ENCODE measurements at regions not wholly inside any gene's neighbourhood (a gene's known extent, or its start where the extent isn't known, plus 50 kb on each side); places are given as distances from the start of the nearest gene placed in this dataset.

GRCh38 chr9:13689925-13690324 lies 410.4 kb upstream of the MPDZ start:
- TF ChIP-seq SUZ12 (IDR thresholded peaks at IDR 0.05) (no peak), FOXA1 (IDR thresholded peaks at IDR 0.05) (no peak), CTBP1 (IDR thresholded peaks at IDR 0.05; ENCODE audit: borderline replicate concordance) (no peak), HDGF (IDR thresholded peaks at IDR 0.05; ENCODE audit: borderline replicate concordance) (no peak), FOXK2 (IDR thresholded peaks at IDR 0.05) (no peak), TARDBP (IDR thresholded peaks at IDR 0.05) (no peak), SP1 (IDR thresholded peaks at IDR 0.05) (no peak), BHLHE40 (IDR thresholded peaks at IDR 0.05; ENCODE audit: borderline replicate concordance) (no peak), NFRKB (IDR thresholded peaks at IDR 0.05) (no peak), ZNF384 (IDR thresholded peaks at IDR 0.05) (no peak), PKNOX1 (IDR thresholded peaks at IDR 0.05) (no peak), ELF4 (IDR thresholded peaks at IDR 0.05) (no peak), L3MBTL2 (conservative IDR thresholded peaks at IDR 0.05) (no peak), LEF1 (IDR thresholded peaks at IDR 0.05; ENCODE audit: borderline replicate concordance) (no peak), ARNT (IDR thresholded peaks at IDR 0.05) (no peak), FOXM1 (IDR thresholded peaks at IDR 0.05; ENCODE audit: borderline replicate concordance) (no peak)
- POLR2A ChIA-PET: no interaction called here
- CTCF ChIA-PET: no interaction called here
- DNase-seq (ENCODE audit: extremely low spot score): no peak

- DNase-seq (ENCODE audit: extremely low spot score): no peak
- POLR2A ChIA-PET: no interaction called here
- CTCF ChIA-PET: no interaction called here
- no peak for TF ChIP-seq SUZ12 (IDR thresholded peaks at IDR 0.05)
- no peak for TF ChIP-seq TARDBP (IDR thresholded peaks at IDR 0.05)
- TF ChIP-seq HDGF (IDR thresholded peaks at IDR 0.05; ENCODE audit: borderline replicate concordance): no peak
- TF ChIP-seq ARNT (IDR thresholded peaks at IDR 0.05): no peak
- no peak for TF ChIP-seq ELF4 (IDR thresholded peaks at IDR 0.05)
- TF ChIP-seq L3MBTL2 (conservative IDR thresholded peaks at IDR 0.05): no peak
- TF ChIP-seq CTBP1 (IDR thresholded peaks at IDR 0.05; ENCODE audit: borderline replicate concordance): no peak
- no peak for TF ChIP-seq FOXA1 (IDR thresholded peaks at IDR 0.05)
Observed at GRCh38 chr9:13688990-13689600, 409.6 kb upstream of the MPDZ start.

GRCh38 chr9:13688223-13688989 lies 408.9 kb upstream of the MPDZ start:
- POLR2A ChIA-PET: no interaction called here
- no peak for TF ChIP-seq CTBP1 (IDR thresholded peaks at IDR 0.05; ENCODE audit: borderline replicate concordance)
- TF ChIP-seq SUZ12 (IDR thresholded peaks at IDR 0.05): no peak
- no peak for TF ChIP-seq ARNT (IDR thresholded peaks at IDR 0.05)
- no peak for TF ChIP-seq BHLHE40 (IDR thresholded peaks at IDR 0.05; ENCODE audit: borderline replicate concordance)
- no peak for TF ChIP-seq NFRKB (IDR thresholded peaks at IDR 0.05)
- no peak for TF ChIP-seq SP1 (IDR thresholded peaks at IDR 0.05)
- no peak for TF ChIP-seq PKNOX1 (IDR thresholded peaks at IDR 0.05)
- no peak for TF ChIP-seq ZNF384 (IDR thresholded peaks at IDR 0.05)
- TF ChIP-seq ELF4 (IDR thresholded peaks at IDR 0.05): no peak
- no peak for TF ChIP-seq HDGF (IDR thresholded peaks at IDR 0.05; ENCODE audit: borderline replicate concordance)
- no peak for TF ChIP-seq FOXM1 (IDR thresholded peaks at IDR 0.05; ENCODE audit: borderline replicate concordance)
- no peak for TF ChIP-seq FOXK2 (IDR thresholded peaks at IDR 0.05)
- TF ChIP-seq LEF1 (IDR thresholded peaks at IDR 0.05; ENCODE audit: borderline replicate concordance): no peak
- no peak for TF ChIP-seq FOXA1 (IDR thresholded peaks at IDR 0.05)
- CTCF ChIA-PET: no interaction called here
- no peak for DNase-seq (ENCODE audit: extremely low spot score)

- ChIA-PET POLR2A (no interaction called here), CTCF (no interaction called here)
- no peak for DNase-seq (ENCODE audit: extremely low spot score)
- no peak for TF ChIP-seq BHLHE40 (IDR thresholded peaks at IDR 0.05; ENCODE audit: borderline replicate concordance)
- TF ChIP-seq L3MBTL2 (conservative IDR thresholded peaks at IDR 0.05): no peak
- no peak for TF ChIP-seq NFRKB (IDR thresholded peaks at IDR 0.05)
- no peak for TF ChIP-seq TARDBP (IDR thresholded peaks at IDR 0.05)
- TF ChIP-seq LEF1 (IDR thresholded peaks at IDR 0.05; ENCODE audit: borderline replicate concordance): no peak
- no peak for TF ChIP-seq CTBP1 (IDR thresholded peaks at IDR 0.05; ENCODE audit: borderline replicate concordance)
- TF ChIP-seq ZNF384 (IDR thresholded peaks at IDR 0.05): no peak
- no peak for TF ChIP-seq PKNOX1 (IDR thresholded peaks at IDR 0.05)
- no peak for TF ChIP-seq SUZ12 (IDR thresholded peaks at IDR 0.05)
- no peak for TF ChIP-seq HDGF (IDR thresholded peaks at IDR 0.05; ENCODE audit: borderline replicate concordance)
- TF ChIP-seq FOXM1 (IDR thresholded peaks at IDR 0.05; ENCODE audit: borderline replicate concordance): no peak
- TF ChIP-seq ARNT (IDR thresholded peaks at IDR 0.05): no peak
- TF ChIP-seq ELF4 (IDR thresholded peaks at IDR 0.05): no peak
- no peak for TF ChIP-seq FOXK2 (IDR thresholded peaks at IDR 0.05)
- TF ChIP-seq FOXA1 (IDR thresholded peaks at IDR 0.05): no peak
- TF ChIP-seq SP1 (IDR thresholded peaks at IDR 0.05): no peak
Observed at GRCh38 chr9:13684656-13685055, 405.2 kb upstream of the MPDZ start.

GRCh38 chr9:13677801-13678200 lies 398.3 kb upstream of the MPDZ start:
- ChIA-PET POLR2A (no interaction called here), CTCF (no interaction called here)

GRCh38 chr9:13675638-13676000 lies 396.1 kb upstream of the MPDZ start:
- no peak for TF ChIP-seq SUZ12 (IDR thresholded peaks at IDR 0.05)
- no peak for TF ChIP-seq PKNOX1 (IDR thresholded peaks at IDR 0.05)
- TF ChIP-seq FOXK2 (IDR thresholded peaks at IDR 0.05): no peak
- ChIA-PET POLR2A (no interaction called here), CTCF (no interaction called here)
- DNase-seq (ENCODE audit: extremely low spot score): no peak

More at GRCh38 chr9:13677801-13678200, 398.3 kb upstream of the MPDZ start:
- DNase-seq (ENCODE audit: extremely low spot score): no peak
- TF ChIP-seq NFRKB (IDR thresholded peaks at IDR 0.05): no peak
- no peak for TF ChIP-seq L3MBTL2 (conservative IDR thresholded peaks at IDR 0.05)
- no peak for TF ChIP-seq ZNF384 (IDR thresholded peaks at IDR 0.05)
- no peak for TF ChIP-seq TARDBP (IDR thresholded peaks at IDR 0.05)
- no peak for TF ChIP-seq SUZ12 (IDR thresholded peaks at IDR 0.05)

Measured in HEK293T (cell line).